GM18502 (cell line): ENCODE measurements at regions not wholly inside any gene's neighbourhood (a gene's known extent, or its start where the extent isn't known, plus 50 kb on each side); places are given as distances from the start of the nearest gene placed in this dataset.
"Not testable (repeated sequence)": the region's sequence is repeated elsewhere in the genome, so short reads cannot be mapped to it uniquely, and the experiment has no call there.

Experiments used
- ATAC-seq: cut with Tn5 transposase; IDR thresholded peaks from one replicate; pipeline ENCODE4 v1.9.1; 2021; ENCODE audit warnings: mild to moderate bottlenecking; ENCODE audit not compliant: unreplicated experiment, poor library complexity

GRCh38 chr5:75002271-75002670 lies 50.1 kb downstream of the GCNT4 start:
- ATAC-seq, result no peak

DNA sequence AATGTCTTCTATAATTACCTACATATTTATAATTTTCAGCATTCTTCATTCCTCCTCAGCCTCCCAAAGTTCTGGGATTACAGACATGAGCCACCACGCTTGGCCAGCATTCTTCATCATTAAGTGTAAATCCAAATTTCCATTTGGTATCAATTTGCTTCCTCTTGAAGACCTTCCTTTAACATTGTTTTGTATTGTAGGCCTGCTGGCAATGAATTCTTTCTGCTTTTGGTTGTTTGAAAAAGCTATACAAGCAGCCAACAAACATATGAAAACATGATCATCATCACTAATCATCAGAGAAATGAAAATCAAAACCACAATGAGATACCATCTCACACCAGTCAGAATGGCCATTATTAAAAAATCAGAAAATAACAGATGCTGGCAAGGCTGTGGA lies 56.4 kb downstream of the GCNT4 start:
- no peak for ATAC-seq

DNA sequence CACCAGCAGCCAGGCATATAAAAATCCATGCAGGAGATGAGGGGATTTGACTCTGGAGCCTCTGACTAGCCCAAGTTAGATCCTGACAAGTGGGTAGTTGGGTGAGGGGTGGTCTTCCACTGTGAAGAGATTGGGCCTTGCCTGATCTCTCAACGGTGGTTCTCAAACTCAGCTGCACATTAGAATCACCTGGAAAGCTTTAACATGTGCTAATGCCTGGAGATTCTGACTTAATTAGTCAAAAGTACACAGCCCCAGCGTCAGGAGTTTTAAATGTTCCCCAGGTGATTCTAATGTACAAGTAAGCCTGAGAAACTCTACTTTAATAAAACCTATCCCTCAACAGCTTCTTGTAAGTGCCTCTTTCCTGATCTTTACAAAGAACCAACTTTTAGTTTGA lies 57.5 kb downstream of the GCNT4 start:
- ATAC-seq, result no peak

- ATAC-seq, result no peak
Observed at GRCh38 chr5:74993743-74994142, 58.6 kb downstream of the GCNT4 start.

GRCh38 chr5:74992791-74993190 lies 59.6 kb downstream of the GCNT4 start:
- no peak for ATAC-seq

GRCh38 chr5:74991522-74991921 lies 60.8 kb downstream of the GCNT4 start:
- no peak for ATAC-seq

DNA sequence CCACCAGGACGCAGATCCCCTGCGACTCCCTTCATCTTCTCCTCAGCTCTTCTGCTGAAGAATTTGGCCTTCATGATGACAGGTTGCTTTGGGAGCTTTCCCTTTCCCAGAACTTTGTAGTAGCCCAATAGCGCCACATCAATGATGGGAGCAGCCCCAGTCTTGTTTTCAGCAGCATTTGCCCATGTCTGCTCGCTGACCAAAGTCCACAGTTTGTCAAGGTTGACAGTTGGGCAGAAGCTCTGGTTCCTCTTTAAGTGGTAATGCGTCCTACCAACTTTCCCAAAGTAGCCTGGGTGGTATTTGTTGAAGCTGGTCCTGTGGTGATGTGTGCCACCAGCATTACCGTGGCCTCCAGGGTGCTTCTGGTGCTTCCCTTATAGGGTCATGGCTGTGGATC lies 62.2 kb downstream of the GCNT4 start:
- no peak for ATAC-seq

- ATAC-seq, result no peak
Observed at GRCh38 chr5:74988273-74988983, 63.9 kb downstream of the GCNT4 start.

DNA sequence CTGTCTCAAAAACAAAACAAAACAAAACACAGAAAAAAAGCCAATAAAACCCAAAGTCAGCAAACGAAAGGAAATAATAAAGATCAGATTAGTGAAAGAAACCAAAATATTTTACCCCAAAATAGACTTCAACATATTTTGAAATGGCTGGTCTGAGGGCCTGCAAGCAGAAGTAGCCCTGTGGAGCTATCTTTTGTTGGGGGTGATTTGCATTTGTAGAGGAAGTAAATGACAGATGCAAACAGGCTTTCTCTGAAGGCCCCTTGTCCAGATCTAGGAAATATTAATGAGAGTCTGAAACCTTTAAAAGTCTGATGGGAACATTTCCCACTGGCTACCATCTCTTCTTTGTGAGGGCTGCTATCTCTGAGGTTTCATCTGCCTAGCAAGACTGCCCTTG lies 74.0 kb downstream of the GCNT4 start:
- peak; percentile 47 for ATAC-seq

GRCh38 chr5:74977471-74977870 lies 74.9 kb downstream of the GCNT4 start:
- ATAC-seq, result no peak

DNA sequence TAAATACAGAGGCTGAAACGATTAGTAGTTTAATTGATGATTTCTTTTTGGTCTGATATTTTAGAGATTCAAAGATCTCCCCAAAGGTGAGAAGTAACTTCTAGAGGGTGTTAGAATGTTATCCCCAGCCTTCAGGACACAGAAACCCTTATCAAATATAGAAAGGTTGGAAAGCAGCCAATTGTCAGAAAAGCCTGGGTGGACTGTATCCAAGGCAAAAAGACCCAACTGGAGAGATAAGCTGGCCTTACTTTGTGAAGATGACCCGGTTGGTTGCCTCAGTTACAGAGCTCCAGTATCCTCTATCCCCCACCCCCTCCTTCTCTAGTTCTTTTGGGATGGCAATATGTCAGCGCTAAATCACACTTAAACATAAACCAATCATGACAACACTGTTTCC lies 75.7 kb downstream of the GCNT4 start:
- ATAC-seq, result no peak

- no peak for ATAC-seq
Observed at GRCh38 chr5:74975582-74975981, 76.8 kb downstream of the GCNT4 start.

GRCh38 chr5:74974451-74975091 lies 77.8 kb downstream of the GCNT4 start:
- no peak for ATAC-seq

- no peak for ATAC-seq
Observed at GRCh38 chr5:74973694-74974093, 78.7 kb downstream of the GCNT4 start.

- no peak for ATAC-seq
Observed at GRCh38 chr5:74971947-74972460, 80.4 kb downstream of the GCNT4 start.

DNA sequence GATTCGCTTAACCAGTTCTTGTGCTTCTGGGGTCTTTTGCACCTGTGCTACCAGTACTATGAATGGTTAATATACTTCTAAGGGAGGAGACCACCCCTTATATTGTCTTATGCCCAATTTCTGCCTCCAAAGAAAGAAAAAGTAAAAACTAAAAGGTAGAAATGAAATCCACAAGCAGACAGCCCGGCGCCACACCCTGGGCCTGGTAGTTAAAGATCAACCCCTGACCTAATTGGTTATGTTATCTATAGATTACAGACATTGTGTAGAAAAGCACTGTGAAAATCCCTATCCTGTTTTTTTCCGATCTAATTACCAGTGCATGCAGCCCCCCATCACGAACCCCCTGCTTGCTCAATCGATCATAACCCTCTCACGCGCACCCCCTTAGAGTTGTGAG lies 81.5 kb downstream of the GCNT4 start:
- not testable (repeated sequence) for ATAC-seq

GRCh38 chr5:74969726-74970125 lies 82.6 kb downstream of the GCNT4 start:
- no peak for ATAC-seq

DNA sequence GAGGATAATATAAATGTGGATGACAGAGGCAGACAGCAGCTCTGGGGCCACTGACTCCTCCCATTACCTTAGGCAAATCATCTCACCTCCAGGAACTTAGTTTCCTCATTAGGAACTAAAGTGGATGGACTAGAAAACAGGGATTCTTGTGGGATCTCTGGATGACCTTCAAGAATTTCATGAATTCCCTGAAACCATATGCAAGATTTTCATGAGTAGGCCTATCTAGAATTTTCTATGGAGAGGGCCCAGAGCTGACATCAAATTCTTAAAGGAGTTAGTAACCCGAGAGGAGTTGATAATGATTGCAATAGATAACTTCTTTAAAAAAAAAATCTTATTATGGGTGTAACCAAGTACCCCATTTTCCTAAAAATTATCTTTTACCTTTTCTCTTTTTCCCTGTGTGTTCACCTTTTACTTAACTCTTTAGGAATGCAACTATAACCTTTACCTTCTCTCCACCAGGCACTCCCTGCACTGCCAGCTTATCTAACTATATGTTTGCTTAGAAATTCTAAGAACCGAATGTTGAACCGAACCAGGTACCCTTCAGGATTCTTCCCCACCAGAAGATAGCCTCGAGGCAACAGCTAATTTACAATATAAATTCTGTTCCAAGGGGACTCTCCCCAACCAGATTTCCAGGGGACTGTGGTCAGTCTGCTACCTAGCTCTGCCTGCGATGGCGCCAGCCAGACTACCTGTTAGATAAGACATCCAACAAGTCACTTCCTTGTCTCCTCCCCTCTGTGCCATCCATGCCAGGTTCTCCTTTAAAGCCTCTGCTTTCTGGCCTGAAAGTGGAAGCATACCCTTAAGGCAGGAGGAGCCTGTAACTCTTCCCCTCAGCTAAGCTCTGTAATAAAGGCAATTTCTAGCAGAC lies 86.0 kb downstream of the GCNT4 start:
- no peak for ATAC-seq

- no peak for ATAC-seq
Observed at GRCh38 chr5:74963407-74963806, 89.0 kb downstream of the GCNT4 start.

GRCh38 chr5:74957906-74958305 lies 91.7 kb upstream of the FAM169A start:
- no peak for ATAC-seq
